ENCODE measurements at regions not wholly inside any gene's neighbourhood (a gene's known extent, or its start where the extent isn't known, plus 50 kb on each side); places are given as distances from the start of the nearest gene placed in this dataset.

DNA sequence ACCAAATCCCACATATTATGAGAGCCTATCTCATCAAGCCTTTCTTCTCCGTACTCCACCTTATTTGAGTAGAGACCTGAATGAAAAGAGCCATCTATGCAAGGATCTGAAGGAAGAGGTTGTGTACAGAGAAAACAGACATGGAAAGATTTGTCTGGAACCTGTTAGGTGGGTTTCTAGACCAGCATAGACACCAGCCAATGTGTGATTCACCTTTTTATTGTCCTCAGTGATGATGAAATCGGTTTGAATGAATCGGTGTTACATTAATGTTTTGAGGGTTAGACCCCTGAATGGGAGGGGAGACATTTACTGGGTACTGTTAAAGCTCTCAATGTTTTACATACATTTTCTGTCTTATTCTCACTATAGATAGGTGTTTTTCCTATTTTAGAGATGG lies 223.6 kb downstream of the NMUR2 start:
- TF ChIP-seq CTCF (IDR thresholded peaks at IDR 0.05; ENCODE audit: low read depth, low read length) (no peak), EZH2phosphoT487 (IDR thresholded peaks at IDR 0.05; ENCODE audit: low read depth) (no peak)

Data from OCI-LY3 (cell line).